Memory B cell (primary cell): ENCODE measurements at regions not wholly inside any gene's neighbourhood (a gene's known extent, or its start where the extent isn't known, plus 50 kb on each side); places are given as distances from the start of the nearest gene placed in this dataset.

Source experiments
- ATAC-seq: fragments of 150-1000 bp; cut with Tn5 transposase; 2 replicates; pipeline ENCODE4 v1.10.0; 2021; ENCODE audit warnings: low read depth, mild to moderate bottlenecking, moderate library complexity
- DNase-seq, 2 donors: peaks; one replicate each; pipeline ENCODE4 v3.0.0; 2022; ENCODE audit warnings: low spot score in 2 of 2
- H3K27ac Mint-ChIP-seq: one replicate; pipeline ENCODE4 v1.8.0; 2022; ENCODE audit warnings: mild to moderate bottlenecking, moderate library complexity, mixed read lengths
- H3K27me3 Mint-ChIP-seq: one replicate; pipeline ENCODE4 v1.8.0; 2022; ENCODE audit warnings: mixed read lengths
- H3K36me3 Mint-ChIP-seq: one replicate; pipeline ENCODE4 v1.8.0; 2022; ENCODE audit warnings: mild to moderate bottlenecking, mixed read lengths
- H3K4me1 Mint-ChIP-seq: one replicate; pipeline ENCODE4 v1.8.0; 2022; ENCODE audit warnings: mixed read lengths
- H3K4me3 Mint-ChIP-seq: one replicate; pipeline ENCODE4 v1.8.0; 2022; ENCODE audit warnings: mild to moderate bottlenecking, moderate library complexity, mixed read lengths
- H3K9me3 Mint-ChIP-seq: one replicate; pipeline ENCODE4 v1.8.0; 2022; ENCODE audit warnings: mixed read lengths

DNA sequence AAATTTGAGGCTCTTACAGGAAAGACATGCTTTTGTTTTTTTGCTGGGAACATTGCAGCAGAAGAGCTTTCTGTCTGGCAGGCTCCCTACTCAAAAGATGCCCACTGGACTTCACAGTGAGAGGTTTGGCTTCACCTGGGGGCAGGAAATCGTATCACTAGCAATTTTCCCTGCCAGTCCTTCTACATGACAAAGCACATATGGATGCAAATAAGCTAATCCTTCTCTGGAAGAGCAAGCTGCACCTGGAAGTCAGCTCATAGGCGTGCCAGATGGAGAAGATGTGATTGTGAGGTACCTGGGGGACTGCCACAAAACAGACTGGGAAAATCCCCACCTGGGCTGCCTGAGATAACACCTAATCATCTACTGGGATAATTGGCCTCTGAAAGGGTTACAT lies 195.0 kb upstream of the CPHXL start:
- H3K27ac Mint-ChIP-seq, result no peak overlapping the region
- ATAC-seq (no peak), DNase-seq (no peak)
- no peaks in the 10 kb centered on the region for H3K27me3 Mint-ChIP-seq
- H3K4me1 Mint-ChIP-seq, result no peaks in the 10 kb centered on the region
- no peak overlapping the region for H3K4me3 Mint-ChIP-seq
- H3K36me3 Mint-ChIP-seq, result no peaks in the 10 kb centered on the region
- no peaks in the 10 kb centered on the region for H3K9me3 Mint-ChIP-seq

- Mint-ChIP-seq H3K4me1 (no peaks in the 10 kb centered on the region), H3K9me3 (no peaks in the 10 kb centered on the region), H3K4me3 (no peak overlapping the region), H3K27me3 (no peaks in the 10 kb centered on the region), H3K36me3 (no peaks in the 10 kb centered on the region), H3K27ac (no peak overlapping the region)
- DNase-seq, result no peak
- ATAC-seq, result no peak
Measured at GRCh38 chr16:75922250-75922649, 196.0 kb upstream of the CPHXL start.

GRCh38 chr16:75924397-75924796 lies 198.1 kb upstream of the CPHXL start:
- H3K27me3 Mint-ChIP-seq, result no peaks in the 10 kb centered on the region
- H3K27ac Mint-ChIP-seq, result no peak overlapping the region
- no peaks in the 10 kb centered on the region for H3K36me3 Mint-ChIP-seq
- ATAC-seq, result no peak
- no peak for DNase-seq
- no peak overlapping the region for H3K4me3 Mint-ChIP-seq
- H3K9me3 Mint-ChIP-seq, result peaks cover 3% of the 10 kb centered on the region
- H3K4me1 Mint-ChIP-seq, result no peaks in the 10 kb centered on the region

- no peak overlapping the region for H3K27ac Mint-ChIP-seq
- no peak for ATAC-seq
- H3K27me3 Mint-ChIP-seq, result no peaks in the 10 kb centered on the region
- DNase-seq, result no peak
- no peaks in the 10 kb centered on the region for H3K36me3 Mint-ChIP-seq
- no peaks in the 10 kb centered on the region for H3K4me1 Mint-ChIP-seq
- H3K9me3 Mint-ChIP-seq, result peaks cover 3% of the 10 kb centered on the region
- H3K4me3 Mint-ChIP-seq, result no peak overlapping the region
Measured at GRCh38 chr16:75927810-75928209, 201.5 kb upstream of the CPHXL start.

- no peak for DNase-seq
- Mint-ChIP-seq H3K36me3 (no peaks in the 10 kb centered on the region), H3K9me3 (peaks cover 3% of the 10 kb centered on the region), H3K27me3 (no peaks in the 10 kb centered on the region), H3K4me1 (no peaks in the 10 kb centered on the region), H3K4me3 (no peak overlapping the region), H3K27ac (no peak overlapping the region)
- ATAC-seq, result no peak
Measured at GRCh38 chr16:75928295-75928694, 202.0 kb upstream of the CPHXL start.

DNA sequence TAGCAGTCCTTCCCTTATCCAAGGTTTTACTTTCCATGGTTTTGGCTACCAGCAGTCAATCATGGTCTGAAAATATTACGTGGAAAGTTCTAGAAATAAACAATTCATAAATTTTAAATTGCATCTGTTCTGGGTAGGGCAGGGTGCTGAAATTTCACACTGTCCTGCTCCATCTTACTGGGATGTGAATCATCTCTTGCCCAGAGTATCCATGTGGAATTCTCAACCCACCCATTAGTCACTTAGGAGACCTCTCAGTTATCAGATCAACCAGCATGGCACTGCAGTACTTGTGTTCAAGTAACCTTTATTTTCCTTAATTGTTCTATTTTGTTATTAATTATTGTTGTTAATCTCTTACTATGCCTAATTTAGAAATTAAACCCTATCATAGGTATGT lies 202.8 kb upstream of the CPHXL start:
- Mint-ChIP-seq H3K4me3 (no peak overlapping the region), H3K27ac (no peak overlapping the region), H3K27me3 (no peaks in the 10 kb centered on the region), H3K36me3 (no peaks in the 10 kb centered on the region), H3K9me3 (peaks cover 3% of the 10 kb centered on the region), H3K4me1 (no peaks in the 10 kb centered on the region)
- ATAC-seq, result no peak
- no peak for DNase-seq

GRCh38 chr16:75931043-75931442 lies 204.8 kb upstream of the CPHXL start:
- Mint-ChIP-seq H3K9me3 (peaks cover 3% of the 10 kb centered on the region), H3K4me3 (no peak overlapping the region), H3K4me1 (no peaks in the 10 kb centered on the region), H3K27me3 (no peaks in the 10 kb centered on the region), H3K27ac (no peak overlapping the region), H3K36me3 (no peaks in the 10 kb centered on the region)
- ATAC-seq, result no peak
- DNase-seq, result no peak

DNA sequence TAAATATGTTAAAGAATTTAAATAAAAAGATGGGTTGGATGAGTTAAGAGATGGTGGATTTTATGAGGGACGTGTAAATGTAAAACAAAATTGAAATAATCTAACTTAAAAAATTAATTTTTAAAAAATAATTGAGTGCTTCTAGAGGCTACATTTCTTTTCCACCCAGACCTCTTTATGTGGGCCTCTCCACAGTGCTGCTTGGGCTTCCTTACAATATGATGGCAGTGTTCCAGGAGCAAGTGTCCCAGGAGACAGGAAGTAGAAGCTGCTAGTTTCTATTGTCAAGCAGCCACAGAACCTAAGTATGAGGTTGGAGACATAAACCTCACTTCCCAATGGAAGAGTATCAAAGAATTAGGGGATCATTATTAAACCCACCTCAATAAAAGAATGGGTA lies 205.7 kb upstream of the CPHXL start:
- no peak overlapping the region for H3K27ac Mint-ChIP-seq
- no peaks in the 10 kb centered on the region for H3K27me3 Mint-ChIP-seq
- DNase-seq (no peak), ATAC-seq (no peak)
- no peaks in the 10 kb centered on the region for H3K4me1 Mint-ChIP-seq
- no peaks in the 10 kb centered on the region for H3K36me3 Mint-ChIP-seq
- H3K9me3 Mint-ChIP-seq, result peaks cover 3% of the 10 kb centered on the region
- no peak overlapping the region for H3K4me3 Mint-ChIP-seq

DNA sequence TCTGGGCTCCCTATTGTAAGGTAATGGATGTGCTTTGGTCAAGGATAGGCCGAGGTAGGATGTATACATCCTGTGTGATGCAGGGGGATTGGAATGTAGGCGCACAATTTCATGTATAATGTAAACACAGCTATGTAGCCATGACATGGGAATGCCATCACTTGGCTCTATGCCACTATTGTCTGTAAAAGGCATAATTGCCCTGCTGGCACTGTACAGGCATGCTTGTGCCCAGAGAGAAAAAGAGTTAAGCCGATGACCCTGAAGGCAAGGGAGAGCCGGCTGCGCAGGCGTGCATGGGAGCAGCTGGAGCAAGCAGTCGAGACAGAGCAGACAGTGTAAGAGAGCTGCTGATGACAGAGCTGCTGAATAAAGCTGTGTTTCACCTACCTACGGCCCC lies 212.5 kb upstream of the CPHXL start:
- H3K4me1 Mint-ChIP-seq, result no peaks in the 10 kb centered on the region
- peaks cover 5% of the 10 kb centered on the region for H3K9me3 Mint-ChIP-seq
- H3K27ac Mint-ChIP-seq, result no peak overlapping the region
- no peaks in the 10 kb centered on the region for H3K36me3 Mint-ChIP-seq
- ATAC-seq (no peak), DNase-seq (no peak)
- peaks cover 3% of the 10 kb centered on the region for H3K27me3 Mint-ChIP-seq
- no peak overlapping the region for H3K4me3 Mint-ChIP-seq

DNA sequence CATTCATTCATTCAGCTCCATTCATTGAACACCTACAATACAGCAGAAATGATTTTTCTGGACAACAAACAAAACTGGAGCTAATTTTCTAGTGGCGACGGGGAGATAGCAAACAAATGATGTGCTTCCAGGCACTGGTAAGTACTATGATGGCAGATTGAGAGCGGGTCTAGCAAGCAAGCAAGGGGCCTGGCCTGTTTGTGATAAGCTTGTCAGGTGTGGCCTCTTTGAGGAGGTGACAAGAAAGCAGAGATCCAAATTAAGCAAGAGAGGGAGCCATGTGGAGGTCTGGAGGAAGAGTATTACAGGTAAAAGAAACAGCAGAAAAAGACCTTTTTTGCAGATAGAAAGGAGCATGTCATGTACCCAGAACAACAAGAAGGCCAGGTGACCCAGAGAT lies 216.1 kb upstream of the CPHXL start:
- ATAC-seq (no peak), DNase-seq (no peak)
- peaks cover 5% of the 10 kb centered on the region for H3K9me3 Mint-ChIP-seq
- H3K4me1 Mint-ChIP-seq, result no peaks in the 10 kb centered on the region
- no peaks in the 10 kb centered on the region for H3K36me3 Mint-ChIP-seq
- H3K27me3 Mint-ChIP-seq, result peaks cover 3% of the 10 kb centered on the region
- H3K27ac Mint-ChIP-seq, result no peak overlapping the region
- H3K4me3 Mint-ChIP-seq, result no peak overlapping the region

GRCh38 chr16:75942936-75943335 lies 216.6 kb upstream of the CPHXL start:
- ATAC-seq, result no peak
- H3K36me3 Mint-ChIP-seq, result no peaks in the 10 kb centered on the region
- DNase-seq, result no peak
- no peak overlapping the region for H3K4me3 Mint-ChIP-seq
- peaks cover 3% of the 10 kb centered on the region for H3K27me3 Mint-ChIP-seq
- peaks cover 5% of the 10 kb centered on the region for H3K9me3 Mint-ChIP-seq
- no peaks in the 10 kb centered on the region for H3K4me1 Mint-ChIP-seq
- H3K27ac Mint-ChIP-seq, result no peak overlapping the region

- no peak for ATAC-seq
- no peak for DNase-seq
- H3K9me3 Mint-ChIP-seq, result no peaks in the 10 kb centered on the region
- no peaks in the 10 kb centered on the region for H3K4me1 Mint-ChIP-seq
- H3K4me3 Mint-ChIP-seq, result no peak overlapping the region
- H3K27me3 Mint-ChIP-seq, result no peaks in the 10 kb centered on the region
- H3K36me3 Mint-ChIP-seq, result no peaks in the 10 kb centered on the region
- H3K27ac Mint-ChIP-seq, result no peak overlapping the region
Measured at GRCh38 chr16:75943705-75944514, 217.6 kb upstream of the CPHXL start.

GRCh38 chr16:75945916-75946457 lies 219.7 kb upstream of the CPHXL start:
- DNase-seq (no peak), ATAC-seq (no peak)
- Mint-ChIP-seq H3K4me1 (no peaks in the 10 kb centered on the region), H3K27me3 (no peaks in the 10 kb centered on the region), H3K4me3 (no peak overlapping the region), H3K36me3 (no peaks in the 10 kb centered on the region), H3K9me3 (peaks cover 4% of the 10 kb centered on the region), H3K27ac (no peak overlapping the region)

GRCh38 chr16:75947626-75948239 lies 221.4 kb upstream of the CPHXL start:
- Mint-ChIP-seq H3K4me3 (no peak overlapping the region), H3K27ac (no peak overlapping the region), H3K27me3 (peaks cover 1% of the 10 kb centered on the region), H3K4me1 (no peaks in the 10 kb centered on the region), H3K9me3 (peaks cover 4% of the 10 kb centered on the region), H3K36me3 (no peaks in the 10 kb centered on the region)
- no peak for ATAC-seq
- no peak for DNase-seq

- Mint-ChIP-seq H3K9me3 (peaks cover 4% of the 10 kb centered on the region), H3K4me1 (no peaks in the 10 kb centered on the region), H3K4me3 (no peak overlapping the region), H3K27me3 (peaks cover 1% of the 10 kb centered on the region), H3K27ac (no peak overlapping the region), H3K36me3 (no peaks in the 10 kb centered on the region)
- DNase-seq (no peak), ATAC-seq (no peak)
Measured at GRCh38 chr16:75948441-75948840, 222.2 kb upstream of the CPHXL start.
